SH-SY5Y (cell line): ENCODE measurements at regions not wholly inside any gene's neighbourhood (a gene's known extent, or its start where the extent isn't known, plus 50 kb on each side); places are given as distances from the start of the nearest gene placed in this dataset.

Experiments
- GATA2 ChIP-seq: IDR thresholded peaks from 2 replicates; pipeline ENCODE4 v1.6.1; 2011; ENCODE audit warnings: mild to moderate bottlenecking, low read depth, low read length
- GATA3 ChIP-seq: IDR thresholded peaks from 2 replicates; pipeline ENCODE4 v1.6.1; 2011; ENCODE audit warnings: low read depth, mild to moderate bottlenecking, low read length, moderate library complexity

GRCh38 chr1:80251171-80251570, 1244.6 kb upstream of the ADGRL4 start:
- TF ChIP-seq GATA2 (no peak), GATA3 (no peak)
